ENCODE measurements at regions not wholly inside any gene's neighbourhood (a gene's known extent, or its start where the extent isn't known, plus 50 kb on each side); places are given as distances from the start of the nearest gene placed in this dataset.

DNA sequence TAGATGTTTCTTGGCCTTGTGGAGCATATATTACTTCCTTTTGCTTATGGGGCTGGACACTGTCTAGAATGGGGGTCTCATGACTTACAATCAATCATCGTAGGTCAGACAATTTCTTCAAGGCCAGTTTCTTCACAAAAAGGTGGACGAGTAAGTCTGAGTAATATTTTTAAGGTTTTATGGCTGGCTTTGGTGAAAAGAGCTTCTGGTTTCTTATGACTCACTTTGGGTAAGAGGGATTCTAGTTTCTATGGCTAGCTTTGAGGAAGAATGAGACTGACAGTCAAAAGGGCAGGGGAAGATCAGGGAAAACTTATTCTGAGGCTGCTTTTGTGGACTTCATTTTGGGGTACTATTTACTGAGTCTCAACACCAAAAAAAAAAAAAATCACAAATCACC is 2067.2 kb upstream of the C9orf72 start:
- no peaks in the 10 kb centered on the region for H3K4me1 ChIP-seq
- TF ChIP-seq CTCF (IDR thresholded peaks at IDR 0.05): no peak
- H3K27me3 ChIP-seq: no peaks in the 10 kb centered on the region
- H3K36me3 ChIP-seq: no peaks in the 10 kb centered on the region
- DNase-seq (no peak), ATAC-seq (no peak)
- intact Hi-C loops (cut with DNase I): no loop called here
- no peak overlapping the region for H3K27ac ChIP-seq
- H3K9me3 ChIP-seq: no peaks in the 10 kb centered on the region
- H3K4me3 ChIP-seq: no peak overlapping the region

GRCh38 chr9:29644514-29644913 is 2071.2 kb upstream of the C9orf72 start:
- Histone ChIP-seq H3K27me3 (no peaks in the 10 kb centered on the region), H3K4me1 (no peaks in the 10 kb centered on the region), H3K9me3 (no peaks in the 10 kb centered on the region), H3K4me3 (no peak overlapping the region), H3K27ac (no peak overlapping the region), H3K36me3 (no peaks in the 10 kb centered on the region)
- no peak for ATAC-seq
- TF ChIP-seq CTCF (IDR thresholded peaks at IDR 0.05): no peak
- no peak for DNase-seq
- intact Hi-C loops (cut with DNase I): no loop called here

DNA sequence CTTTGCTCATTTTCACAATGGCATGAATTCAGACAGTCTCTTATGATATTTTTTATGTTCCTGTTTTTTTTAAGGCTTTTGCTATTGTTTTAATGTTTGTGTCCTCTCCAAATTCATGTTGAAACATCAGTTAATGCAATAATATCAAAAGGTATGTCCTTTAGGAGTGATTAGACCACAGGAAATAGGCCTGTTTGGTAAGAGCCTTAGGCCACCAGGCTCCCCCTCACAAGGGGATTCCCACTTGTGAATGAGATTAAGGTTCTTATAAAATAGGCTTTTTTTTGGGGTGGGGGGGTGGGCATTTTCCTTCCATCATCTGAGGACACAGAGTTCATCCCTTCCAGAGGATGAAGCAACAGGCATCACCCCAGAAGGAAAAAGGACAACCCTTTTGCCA is 2074.2 kb upstream of the C9orf72 start:
- DNase-seq (no peak), ATAC-seq (no peak)
- no peaks in the 10 kb centered on the region for H3K9me3 ChIP-seq
- H3K27ac ChIP-seq: no peak overlapping the region
- intact Hi-C loops (cut with DNase I): no loop called here
- H3K4me3 ChIP-seq: no peak overlapping the region
- H3K36me3 ChIP-seq: no peaks in the 10 kb centered on the region
- TF ChIP-seq CTCF (IDR thresholded peaks at IDR 0.05): no peak
- no peaks in the 10 kb centered on the region for H3K4me1 ChIP-seq
- no peaks in the 10 kb centered on the region for H3K27me3 ChIP-seq

GRCh38 chr9:29648132-29648531 is 2074.9 kb upstream of the C9orf72 start:
- TF ChIP-seq CTCF (IDR thresholded peaks at IDR 0.05): no peak
- Histone ChIP-seq H3K4me3 (no peak overlapping the region), H3K27ac (no peak overlapping the region), H3K36me3 (no peaks in the 10 kb centered on the region), H3K9me3 (no peaks in the 10 kb centered on the region), H3K27me3 (no peaks in the 10 kb centered on the region), H3K4me1 (no peaks in the 10 kb centered on the region)
- ATAC-seq (no peak), DNase-seq (no peak)
- intact Hi-C loops (cut with DNase I): no loop called here

GRCh38 chr9:29648601-29649000 is 2075.3 kb upstream of the C9orf72 start:
- no peak for TF ChIP-seq CTCF (IDR thresholded peaks at IDR 0.05)
- H3K4me3 ChIP-seq: no peak overlapping the region
- H3K27ac ChIP-seq: no peak overlapping the region
- DNase-seq (no peak), ATAC-seq (no peak)
- no peaks in the 10 kb centered on the region for H3K27me3 ChIP-seq
- H3K9me3 ChIP-seq: no peaks in the 10 kb centered on the region
- H3K36me3 ChIP-seq: no peaks in the 10 kb centered on the region
- intact Hi-C loops (cut with DNase I): no loop called here
- H3K4me1 ChIP-seq: no peaks in the 10 kb centered on the region

DNA sequence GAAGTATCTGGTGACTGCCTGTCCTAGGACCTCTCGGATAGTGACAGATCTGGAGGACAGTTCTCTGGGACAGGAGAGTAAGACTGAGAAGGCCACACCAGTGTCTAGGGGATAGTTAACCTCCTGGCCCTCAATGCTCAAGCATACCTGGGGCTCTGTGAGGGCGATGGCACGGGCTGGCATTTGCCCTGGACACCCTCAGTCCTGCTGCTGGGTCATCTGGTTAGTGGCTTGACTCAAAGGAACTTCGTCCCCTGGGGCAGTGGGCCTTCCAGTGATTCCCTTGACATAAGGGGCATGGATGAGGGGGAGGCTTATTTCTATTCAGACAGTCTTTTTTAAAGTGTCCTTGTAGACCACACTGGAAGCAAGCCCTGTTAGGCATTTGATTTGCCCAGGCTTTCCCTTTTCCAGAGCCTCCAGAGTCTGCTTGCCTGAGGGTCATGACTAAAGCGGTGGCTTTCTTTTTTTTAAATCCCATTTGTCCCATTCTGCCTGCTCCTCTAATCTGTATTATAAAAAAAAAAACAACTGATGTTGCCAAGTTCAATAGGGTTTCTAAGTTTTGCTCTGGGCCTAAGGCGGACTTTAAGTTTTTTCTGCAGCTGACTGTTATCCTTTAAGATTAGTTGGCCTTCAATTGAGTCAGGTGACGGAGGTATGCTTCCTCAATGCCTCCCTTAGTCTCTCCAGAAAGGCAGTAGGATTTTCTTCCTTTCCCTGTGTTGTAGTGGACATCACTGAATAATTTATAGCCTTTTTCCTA is 2083.5 kb upstream of the C9orf72 start:
- H3K36me3 ChIP-seq: no peaks in the 10 kb centered on the region
- H3K27ac ChIP-seq: no peak overlapping the region
- DNase-seq (no peak), ATAC-seq (no peak)
- no peak overlapping the region for H3K4me3 ChIP-seq
- no peaks in the 10 kb centered on the region for H3K4me1 ChIP-seq
- intact Hi-C loops (cut with DNase I): no loop called here
- no peaks in the 10 kb centered on the region for H3K9me3 ChIP-seq
- no peaks in the 10 kb centered on the region for H3K27me3 ChIP-seq
- no peak for TF ChIP-seq CTCF (IDR thresholded peaks at IDR 0.05)
